Mammary epithelial cell (primary cell): ENCODE measurements at regions not wholly inside any gene's neighbourhood (a gene's known extent, or its start where the extent isn't known, plus 50 kb on each side); places are given as distances from the start of the nearest gene placed in this dataset.
"Not testable (repeated sequence)": the region's sequence is repeated elsewhere in the genome, so short reads cannot be mapped to it uniquely, and the experiment has no call there.

Experiments
- CTCF ChIP-seq, 2 donors: IDR thresholded peaks in 1 of 2; conservative IDR thresholded peaks in 1 of 2; 2 replicates each; pipeline ENCODE4 v1.5.1; 2011 to 2012; ENCODE audit warnings: inconsistent platforms in 2 of 2, low read length in 2 of 2, mild to moderate bottlenecking in 2 of 2, control low read depth in 1 of 2, low read depth in 1 of 2; ENCODE audit not compliant: insufficient read depth in 1 of 2; ENCODE audit errors: extremely low read depth in 1 of 2
- EZH2 ChIP-seq: IDR thresholded peaks from 2 replicates; pipeline ENCODE4 v1.6.1; 2012; ENCODE audit warnings: low read length, inconsistent platforms, borderline replicate concordance

DNA sequence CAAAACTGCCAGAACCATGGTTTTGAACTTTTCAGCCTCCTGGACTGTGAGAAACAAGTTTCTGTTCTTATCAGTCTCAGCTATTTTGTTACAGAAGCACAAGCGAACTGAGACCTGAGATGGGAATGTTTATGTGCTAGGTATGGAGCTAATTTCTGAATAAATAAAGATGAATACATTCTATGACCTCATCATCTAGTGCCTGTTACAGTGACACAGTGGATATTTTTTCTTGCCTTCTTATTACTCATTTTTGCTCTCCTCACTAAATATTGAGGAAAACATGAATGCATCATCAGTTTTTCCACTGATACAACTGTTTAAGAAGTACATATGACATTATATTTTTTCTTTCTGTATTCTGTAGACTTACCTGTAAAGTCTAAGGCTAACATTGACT lies 601.9 kb upstream of the TPTE start:
- not testable (repeated sequence) for TF ChIP-seq CTCF (conservative IDR thresholded peaks at IDR 0.05 in 1 of 2, IDR thresholded peaks at IDR 0.05 in 1 of 2; ENCODE audit: extremely low read depth in 1 of 2, insufficient read depth in 1 of 2, low read depth in 1 of 2, low read length in 2 of 2); EZH2
